GM12878 (cell line): ENCODE measurements at regions not wholly inside any gene's neighbourhood (a gene's known extent, or its start where the extent isn't known, plus 50 kb on each side); places are given as distances from the start of the nearest gene placed in this dataset.

Source experiments
- ATAC-seq: fragments of 200-7000 bp; cut with Tn5 transposase; 3 replicates; pipeline ENCODE4 v1.9.1; 2020; ENCODE audit warnings: mild to moderate bottlenecking, moderate library complexity
- BruUV-seq: library from RNA; stranded (reverse); fragments of 400-500 nt; replicated peaks from 2 replicates; lab custom pipeline; 2021; lab: Mats Ljungman, UMichigan
- CTCF ChIA-PET: fragments of 300-600 bp; sonication (Branson Sonifier 250); formaldehyde crosslinking; extraction: SDS; loops from one replicate; lab custom pipeline; 2021; ENCODE audit warnings: inconsistent platforms; lab: Yijun Ruan, JAX
- POLR2A ChIA-PET: fragments of 350-600 bp; formaldehyde crosslinking; extraction: SDS; loops from one replicate; lab custom pipeline; 2021; ENCODE audit warnings: inconsistent platforms; lab: Charles Lee
- RAD21 ChIA-PET: fragments of 300-600 bp; sonication (Branson Sonifier 250); formaldehyde crosslinking; loops from one replicate; lab custom pipeline; 2023; ENCODE audit warnings: antibody characterized with exemption; ENCODE audit not compliant: unreplicated experiment; lab: Charles Lee
- SMC1A ChIA-PET: fragments of 300-600 bp; sonication (Branson Sonifier 250); formaldehyde crosslinking; loops from one replicate; lab custom pipeline; 2023; ENCODE audit not compliant: unreplicated experiment, uncharacterized antibody; lab: Charles Lee
- DNase-seq: peaks from one replicate; pipeline ENCODE4 v3.0.0-alpha.2; 2011; ENCODE audit warnings: low read depth, low spot score
- FAIRE-seq: peaks from 3 replicates; lab custom pipeline; 2011; peaks lifted over from hg19 to GRCh38; lab: Jason Lieb, UNC
- H2AFZ ChIP-seq: 2 replicates; pipeline ENCODE4 v1.6.0; 2011; ENCODE audit warnings: low read depth, low read length, control low read depth; ENCODE audit not compliant: control insufficient read depth
- H3K27ac ChIP-seq: 2 replicates; pipeline ENCODE4 v1.5.1; 2011; ENCODE audit warnings: control low read depth; ENCODE audit not compliant: control insufficient read depth, insufficient read depth
- H3K27me3 ChIP-seq, 2 experiments: replicated peaks in 1 of 2; 2 replicates each; pipeline versions ENCODE4 v1.6.0 to v1.6.1; 2011; ENCODE audit warnings: low read length in 1 of 2; ENCODE audit not compliant: control insufficient read depth in 2 of 2, insufficient read depth in 2 of 2
- H3K36me3 ChIP-seq, 2 experiments: 2 replicates each; pipeline ENCODE4 v1.5.1; 2011; ENCODE audit warnings: low read length in 1 of 2; ENCODE audit not compliant: control insufficient read depth in 2 of 2, insufficient read depth in 2 of 2
- H3K4me1 ChIP-seq: 2 replicates; pipeline ENCODE4 v1.6.1; 2011; ENCODE audit warnings: mild to moderate bottlenecking, low read length, moderate library complexity, mixed read lengths; ENCODE audit not compliant: control insufficient read depth, insufficient read depth
- H3K4me2 ChIP-seq: 2 replicates; pipeline ENCODE4 v1.6.0; 2011; ENCODE audit warnings: control low read depth; ENCODE audit not compliant: control insufficient read depth, insufficient read depth
- H3K4me3 ChIP-seq: fragments of 200-600 bp; sonication (generic); 2 replicates; pipeline ENCODE4 v1.5.1; 2016
- H3K79me2 ChIP-seq: 2 replicates; pipeline ENCODE4 v1.6.0; 2011; ENCODE audit warnings: low read length; ENCODE audit not compliant: control insufficient read depth, insufficient read depth
- H3K9ac ChIP-seq: 2 replicates; pipeline ENCODE4 v1.8.0; 2011; ENCODE audit warnings: low read length, control low read depth, mixed read lengths; ENCODE audit not compliant: control insufficient read depth, insufficient read depth
- H3K9me3 ChIP-seq: replicated peaks from 3 replicates; pipeline ENCODE4 v1.5.1; 2011; ENCODE audit warnings: mild to moderate bottlenecking, low read length; ENCODE audit not compliant: control insufficient read depth, insufficient read depth
- H4K20me1 ChIP-seq: 2 replicates; pipeline ENCODE4 v1.6.0; 2011; ENCODE audit not compliant: control insufficient read depth, insufficient read depth
- CREM ChIP-seq: IDR thresholded peaks from 2 replicates; pipeline ENCODE4 v1.6.1; 2014; ENCODE audit warnings: antibody characterized with exemption, low read depth
- CTCF ChIP-seq, 3 experiments: IDR thresholded peaks in 2 of 3; conservative IDR thresholded peaks in 1 of 3; 2 replicates each; pipeline ENCODE4 v1.5.1; 2011; ENCODE audit warnings: low read depth in 3 of 3, low read length in 3 of 3, mild to moderate bottlenecking in 3 of 3, control low read depth in 2 of 3, moderate library complexity in 2 of 3, inconsistent platforms in 1 of 3, mixed read lengths in 1 of 3; ENCODE audit not compliant: control insufficient read depth in 2 of 3, insufficient read depth in 1 of 3; ENCODE audit errors: extremely low read depth in 1 of 3
- HDAC2 ChIP-seq: fragments of 200-600 bp; sonication (generic); IDR thresholded peaks from 2 replicates; pipeline ENCODE4 v1.6.1; 2017
- PAX8 ChIP-seq: fragments of 450-650 bp; IDR thresholded peaks from 2 replicates; pipeline ENCODE4 v1.6.1; 2017; ENCODE audit warnings: mild to moderate bottlenecking, moderate library complexity
- PML ChIP-seq: IDR thresholded peaks from 2 replicates; pipeline ENCODE4 v1.6.1; 2012; ENCODE audit warnings: low read length, inconsistent platforms
- POLR2AphosphoS2 ChIP-seq: IDR thresholded peaks from 2 replicates; pipeline ENCODE4 v1.6.1; 2011; ENCODE audit warnings: low read depth, mild to moderate bottlenecking, low read length, improper control_type of control experiment, moderate library complexity
- PRDM15 ChIP-seq: fragments of 450-650 bp; formaldehyde crosslinking; IDR thresholded peaks from 2 replicates; pipeline ENCODE4 v1.4.0; 2020; ENCODE audit warnings: mild to moderate bottlenecking, moderate library complexity
- RELA ChIP-seq: fragments of 450-650 bp; IDR thresholded peaks from 2 replicates; pipeline ENCODE4 v1.8.0; 2014; ENCODE audit warnings: borderline replicate concordance; ENCODE audit not compliant: partially characterized antibody
- STAT3 ChIP-seq: IDR thresholded peaks from 2 replicates; pipeline ENCODE4 v1.6.1; 2011; ENCODE audit warnings: low read depth, low read length, improper control_type of control experiment
- ZZZ3 ChIP-seq: IDR thresholded peaks from 2 replicates; pipeline ENCODE4 v1.6.1; 2011; ENCODE audit warnings: low read depth; ENCODE audit not compliant: control insufficient read depth, insufficient read length
- in situ Hi-C: fragments of 300-500 bp; cut with MboI; formaldehyde crosslinking; loops from 9 replicates; pipeline ENCODE4 v1.14.3; 2018; ENCODE audit warnings: mixed read lengths
- intact Hi-C: fragments of 100-400 bp; cut with micrococcal nuclease; formaldehyde crosslinking; loops from one replicate; pipeline ENCODE4 v1.14.2; 2022; ENCODE audit not compliant: unreplicated experiment
- TF ChIP-seq, protein P1 (sequence below): fragments of 450-650 bp; IDR thresholded peaks from 2 replicates; pipeline ENCODE4 v1.6.1; 2017; ENCODE audit warnings: low read depth, mild to moderate bottlenecking, moderate library complexity

GRCh38 chr2:142218471-142218870, 87.7 kb upstream of the LRP1B start (continued):
- TF ChIP-seq, protein P1, sequence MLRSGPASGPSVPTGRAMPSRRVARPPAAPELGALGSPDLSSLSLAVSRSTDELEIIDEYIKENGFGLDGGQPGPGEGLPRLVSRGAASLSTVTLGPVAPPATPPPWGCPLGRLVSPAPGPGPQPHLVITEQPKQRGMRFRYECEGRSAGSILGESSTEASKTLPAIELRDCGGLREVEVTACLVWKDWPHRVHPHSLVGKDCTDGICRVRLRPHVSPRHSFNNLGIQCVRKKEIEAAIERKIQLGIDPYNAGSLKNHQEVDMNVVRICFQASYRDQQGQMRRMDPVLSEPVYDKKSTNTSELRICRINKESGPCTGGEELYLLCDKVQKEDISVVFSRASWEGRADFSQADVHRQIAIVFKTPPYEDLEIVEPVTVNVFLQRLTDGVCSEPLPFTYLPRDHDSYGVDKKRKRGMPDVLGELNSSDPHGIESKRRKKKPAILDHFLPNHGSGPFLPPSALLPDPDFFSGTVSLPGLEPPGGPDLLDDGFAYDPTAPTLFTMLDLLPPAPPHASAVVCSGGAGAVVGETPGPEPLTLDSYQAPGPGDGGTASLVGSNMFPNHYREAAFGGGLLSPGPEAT, result no peak
- TF ChIP-seq CREM, result no peak
- no peak for TF ChIP-seq PRDM15 (CRISPR knock-in tag)
- TF ChIP-seq PML, result no peak
- TF ChIP-seq, all 136 proteins: peak for 0

DNA sequence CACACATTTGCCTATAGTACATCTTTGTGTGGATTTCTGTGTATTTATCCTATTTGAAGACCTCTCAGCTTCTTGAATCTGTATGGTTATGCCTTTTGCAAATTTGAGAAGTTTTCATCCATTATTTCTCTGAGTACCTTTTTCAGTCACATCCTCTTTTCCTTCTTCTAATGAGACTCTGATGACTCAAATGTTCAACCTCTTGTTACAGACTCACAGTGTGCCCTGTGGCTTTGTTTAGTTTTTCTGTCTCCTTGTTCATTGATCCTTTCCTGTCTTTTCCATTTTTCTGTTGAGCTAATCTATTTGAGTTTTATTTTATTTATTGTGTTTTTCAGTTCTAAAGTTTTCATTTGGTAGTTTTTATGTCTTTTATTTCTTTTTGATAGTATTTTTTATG, 87.0 kb upstream of the LRP1B start:
- Histone ChIP-seq H2AFZ (no peak overlapping the region), H3K9me3 (no peaks in the 10 kb centered on the region), H3K36me3 (no peaks in the 10 kb centered on the region), H3K4me1 (no peaks in the 10 kb centered on the region), H3K9ac (no peak overlapping the region), H3K79me2 (no peaks in the 10 kb centered on the region), H3K27ac (no peak overlapping the region), H4K20me1 (no peaks in the 10 kb centered on the region), H3K4me3 (no peak overlapping the region), H3K4me2 (no peak overlapping the region), H3K27me3 (no peaks in the 10 kb centered on the region)
- ChIA-PET SMC1A (no interaction called here), CTCF (no interaction called here), POLR2A (no interaction called here), RAD21 (no interaction called here)
- DNase-seq (no peak), FAIRE-seq (no peak), ATAC-seq (no peak)
- no TSS peak for BruUV-seq
- intact Hi-C loops, result no loop called here
- in situ Hi-C loops, result no loop called here
- TF ChIP-seq POLR2AphosphoS2 (no peak), PAX8 (no peak), STAT3 (no peak), HDAC2 (no peak), PRDM15 (CRISPR knock-in tag) (no peak), ZZZ3 (no peak), RELA (no peak), CTCF (IDR thresholded peaks at IDR 0.05 in 2 of 3, conservative IDR thresholded peaks at IDR 0.05 in 1 of 3; ENCODE audit: control insufficient read depth in 2 of 3, extremely low read depth in 1 of 3, insufficient read depth in 1 of 3, low read depth in 3 of 3, low read length in 3 of 3) (no peak)
